Kasumi-1 (cell line): ENCODE measurements at regions not wholly inside any gene's neighbourhood (a gene's known extent, or its start where the extent isn't known, plus 50 kb on each side); places are given as distances from the start of the nearest gene placed in this dataset.
"Not testable (repeated sequence)": the region's sequence is repeated elsewhere in the genome, so short reads cannot be mapped to it uniquely, and the experiment has no call there.

Experiments used
- DNase-seq, 2 experiments: peaks; one replicate each; lab custom pipeline; 2025; lab: John Stamatoyannopoulos, UW

DNA sequence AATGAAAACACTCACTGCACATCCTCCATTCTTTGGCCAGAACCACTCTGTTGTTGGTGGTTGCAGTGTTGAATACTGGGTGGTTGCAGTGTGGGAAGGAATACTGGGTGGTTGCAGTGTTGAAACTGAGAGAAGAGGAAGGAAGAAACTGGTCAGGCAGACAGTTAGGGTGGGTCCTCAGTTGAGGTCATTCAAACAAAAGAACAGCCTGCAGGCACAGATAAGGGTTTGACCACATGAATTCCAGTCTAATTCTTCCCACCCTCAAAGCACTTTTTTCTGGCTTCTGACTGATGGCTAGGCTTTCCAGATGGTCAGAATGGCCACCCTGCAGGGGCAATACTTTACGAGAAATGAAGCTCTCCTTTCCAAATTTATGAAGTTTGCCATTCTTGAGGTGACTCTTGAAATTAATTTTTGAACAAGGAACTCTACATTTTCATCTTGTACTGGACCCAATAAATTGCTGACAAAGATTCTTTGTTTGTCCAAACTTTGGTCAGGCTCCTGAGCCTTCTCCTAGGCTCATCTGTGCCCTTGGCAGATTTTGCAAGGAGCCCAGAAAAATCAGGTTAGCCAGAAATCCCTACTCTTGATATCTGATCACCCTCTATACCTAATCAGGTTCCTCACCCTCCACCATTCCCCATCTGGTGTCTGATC, 596.6 kb upstream of the CDH5 start:
- no peak for DNase-seq

- DNase-seq: peak; percentile 15 to 17
Observed at GRCh38 chr16:65769055-65769465, 597.4 kb upstream of the CDH5 start.

GRCh38 chr16:65767125-65767524, 599.4 kb upstream of the CDH5 start:
- DNase-seq: no peak

DNA sequence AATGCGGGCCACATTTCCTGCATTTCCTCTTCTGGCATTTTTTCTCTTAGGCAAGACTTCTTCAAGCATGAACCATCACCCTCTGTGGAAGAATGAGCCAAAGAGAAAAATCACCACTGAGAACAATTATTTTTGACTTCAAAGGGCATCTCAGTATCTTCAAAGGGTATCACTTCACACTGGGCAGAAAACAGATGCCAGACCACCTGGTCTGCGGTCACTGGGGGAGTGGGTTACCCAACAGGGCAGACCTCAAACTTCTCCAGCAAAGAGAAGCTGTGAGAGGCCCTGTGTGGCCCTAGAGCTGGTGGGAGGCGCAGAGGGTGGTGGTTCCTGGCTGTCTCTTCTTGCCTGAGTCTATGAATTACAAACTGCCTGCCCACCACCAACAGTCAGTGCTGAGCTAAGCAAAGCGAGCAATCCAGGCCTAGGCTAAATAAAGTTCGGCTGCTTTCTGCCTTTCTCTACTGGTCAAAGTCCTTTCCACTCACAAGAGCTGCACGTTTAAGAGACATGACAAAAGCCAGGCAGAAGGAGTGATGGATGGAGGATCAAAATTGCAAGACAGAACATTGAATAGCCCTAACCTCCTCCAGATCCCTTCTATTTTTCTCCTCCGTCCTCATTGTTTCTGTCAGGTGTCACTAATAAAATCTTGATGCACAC, 602.7 kb upstream of the CDH5 start:
- DNase-seq: no peak

DNA sequence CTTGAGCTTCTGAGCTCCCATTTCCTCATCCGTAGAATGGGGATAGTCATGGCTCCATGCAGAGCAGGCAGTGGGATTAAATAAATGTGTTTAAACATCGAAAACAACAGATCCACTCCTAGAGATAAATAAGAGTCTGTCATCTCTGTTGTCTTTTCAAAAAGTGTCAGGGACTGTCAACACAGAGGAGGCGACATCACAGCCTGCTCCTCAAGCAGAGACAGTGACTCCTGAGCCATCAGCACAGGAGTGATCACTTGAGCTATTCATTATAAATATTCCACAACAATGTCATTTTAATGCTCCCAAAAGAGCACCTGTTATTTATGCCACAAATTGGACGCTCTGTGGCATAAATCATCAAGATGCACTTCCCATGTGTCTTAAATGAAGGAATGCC, 605.6 kb upstream of the CDH5 start:
- DNase-seq: no peak

GRCh38 chr16:65758620-65759019, 607.9 kb upstream of the CDH5 start:
- no peak for DNase-seq

DNA sequence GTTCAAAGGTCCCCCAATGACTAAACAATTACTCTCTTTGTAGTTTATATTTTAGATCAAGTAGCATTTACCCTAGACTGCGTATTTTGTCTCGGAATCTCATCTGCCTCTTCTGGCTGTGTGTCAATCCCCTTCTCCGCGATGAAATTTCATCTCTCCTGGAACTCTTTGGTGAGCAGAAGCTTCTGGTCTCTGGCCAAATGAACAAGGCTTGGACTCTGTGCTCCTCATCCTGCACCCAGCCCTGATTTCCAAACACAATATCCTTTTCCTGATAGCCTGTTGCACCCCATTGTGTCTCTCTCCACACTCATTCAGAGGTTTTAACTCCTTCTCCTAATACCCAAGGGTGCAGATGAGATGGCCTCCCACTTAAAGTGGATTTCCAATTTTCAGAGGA, 609.4 kb upstream of the CDH5 start:
- no peak for DNase-seq

- DNase-seq: no peak
Observed at GRCh38 chr16:65756163-65756562, 610.3 kb upstream of the CDH5 start.

- no peak for DNase-seq
Observed at GRCh38 chr16:65754820-65755691, 611.4 kb upstream of the CDH5 start.

GRCh38 chr16:65752522-65752844, 614.0 kb upstream of the CDH5 start:
- no peak for DNase-seq

DNA sequence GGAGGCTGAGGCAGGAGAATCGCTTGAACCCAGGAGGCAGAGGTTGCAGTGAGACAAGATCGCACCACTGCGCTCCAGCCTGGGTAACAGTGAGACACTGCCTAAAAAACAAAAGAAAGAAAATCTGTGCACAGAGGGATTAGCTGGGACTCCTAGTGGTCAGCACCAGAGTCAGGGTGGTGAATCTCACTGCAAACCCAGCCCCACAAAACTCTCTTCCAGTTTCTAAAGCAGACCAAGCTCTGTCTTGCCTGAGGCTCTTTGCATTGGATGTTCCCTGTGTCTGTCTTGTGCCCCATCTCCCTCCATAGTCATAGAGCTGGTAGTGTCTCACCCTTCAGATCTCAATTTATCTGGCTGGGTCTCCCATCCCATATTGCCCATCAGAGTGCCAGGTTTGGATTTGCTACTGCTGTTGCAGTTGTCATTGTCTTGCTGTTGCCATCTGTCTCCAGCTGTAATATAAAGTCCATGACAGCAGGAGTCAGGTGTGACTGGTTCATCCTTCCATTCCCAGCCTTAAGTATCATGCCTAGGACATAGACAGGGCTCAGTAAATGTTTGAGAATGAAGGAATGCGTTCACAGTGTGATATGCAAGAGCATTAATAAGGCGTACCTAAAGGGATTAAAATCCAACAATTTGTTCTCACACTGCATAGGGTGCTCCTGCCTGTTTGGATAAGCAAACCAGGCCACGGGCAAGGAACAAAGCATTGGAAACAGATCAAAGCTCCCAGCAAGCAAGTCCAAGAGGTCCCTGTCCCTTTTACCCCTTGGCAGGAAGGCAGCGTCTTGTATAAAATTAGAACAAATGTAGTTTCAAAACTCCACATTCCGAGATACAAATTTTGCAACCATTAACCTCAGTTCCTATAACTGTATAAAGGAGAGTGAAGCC, 614.6 kb upstream of the CDH5 start:
- no peak for DNase-seq

DNA sequence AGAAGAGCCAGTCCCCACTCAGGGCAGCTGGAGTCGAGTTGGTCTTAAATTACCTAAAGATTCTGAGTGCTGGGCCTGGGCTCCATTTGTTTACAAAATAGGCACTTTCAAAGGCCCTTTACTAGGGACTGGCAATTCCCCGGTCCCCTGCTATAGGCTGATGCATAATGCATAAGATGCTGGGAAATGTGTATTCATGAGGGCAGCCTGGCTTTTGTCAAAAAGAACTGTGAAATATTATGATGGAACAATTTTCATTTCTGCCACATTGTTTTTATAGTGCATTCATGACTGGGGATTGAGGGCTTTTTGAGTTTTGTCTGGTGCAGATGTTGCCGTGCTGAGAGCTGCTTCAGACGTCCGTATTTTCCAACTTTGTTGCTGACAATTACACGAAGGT, 617.0 kb upstream of the CDH5 start:
- no peak for DNase-seq

DNA sequence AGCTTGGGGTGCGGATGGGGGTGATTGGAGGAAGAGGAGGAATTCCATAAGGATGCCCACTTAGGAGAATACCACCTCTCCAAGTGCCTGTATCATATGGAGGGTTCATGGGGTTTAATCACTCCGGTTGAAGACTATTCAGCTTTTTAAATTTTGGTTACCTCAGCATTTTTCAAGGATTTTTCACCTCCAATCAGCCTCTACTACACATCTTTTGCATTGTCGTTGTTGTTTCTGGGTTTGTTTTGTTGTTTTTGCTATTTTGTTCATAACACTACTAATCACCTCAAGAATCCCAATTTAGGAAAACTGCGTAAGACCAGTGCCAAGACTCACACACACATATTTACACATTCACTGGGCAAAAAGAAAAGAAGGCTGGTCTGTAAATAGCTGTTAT, 619.5 kb upstream of the CDH5 start:
- DNase-seq: no peak

DNA sequence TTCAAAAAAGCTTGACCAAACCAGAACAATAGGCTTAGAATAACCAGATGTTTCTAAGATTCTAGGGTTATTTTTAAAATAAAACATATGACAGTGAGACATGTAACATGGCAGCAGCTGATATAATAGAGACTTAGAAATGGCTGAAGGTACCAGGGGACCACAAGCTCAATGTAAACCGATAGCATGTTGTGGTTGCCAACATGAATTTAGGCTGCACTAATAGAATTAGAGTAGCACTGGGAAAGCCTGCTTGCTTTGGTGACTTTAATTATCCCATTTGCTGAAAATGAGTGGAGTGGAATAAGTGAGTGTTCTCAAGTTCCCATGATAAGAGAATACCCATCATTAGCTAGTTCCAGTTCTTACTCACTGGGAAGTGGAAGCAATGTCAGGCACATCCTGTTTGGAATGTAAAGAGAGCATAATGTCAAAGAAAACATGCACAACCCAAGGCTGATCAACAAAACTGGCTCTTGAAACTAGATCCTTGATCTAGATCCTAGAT, 621.2 kb upstream of the CDH5 start:
- no peak for DNase-seq

GRCh38 chr16:65744401-65744800, 622.1 kb upstream of the CDH5 start:
- DNase-seq: no peak

DNA sequence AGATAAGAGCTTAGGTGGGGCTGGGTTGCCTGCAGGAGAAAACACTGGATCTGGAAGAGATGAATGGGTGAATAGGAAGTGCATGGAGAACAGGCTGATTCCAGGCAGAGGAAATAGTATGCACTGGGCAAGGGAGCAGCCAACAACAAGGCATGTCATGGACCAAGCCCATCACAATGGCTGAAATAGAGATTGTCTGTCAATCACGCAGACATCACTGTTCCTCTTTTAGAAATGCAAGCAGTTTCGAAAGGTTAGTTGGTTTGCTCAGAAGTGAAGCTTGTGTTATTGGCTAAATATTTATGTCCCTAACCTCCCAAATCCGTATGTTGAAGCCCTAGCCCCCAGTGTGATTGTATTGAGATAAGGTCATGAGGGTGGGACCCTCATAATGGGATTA, 621.7 kb upstream of the CDH11 start:
- no peak for DNase-seq

DNA sequence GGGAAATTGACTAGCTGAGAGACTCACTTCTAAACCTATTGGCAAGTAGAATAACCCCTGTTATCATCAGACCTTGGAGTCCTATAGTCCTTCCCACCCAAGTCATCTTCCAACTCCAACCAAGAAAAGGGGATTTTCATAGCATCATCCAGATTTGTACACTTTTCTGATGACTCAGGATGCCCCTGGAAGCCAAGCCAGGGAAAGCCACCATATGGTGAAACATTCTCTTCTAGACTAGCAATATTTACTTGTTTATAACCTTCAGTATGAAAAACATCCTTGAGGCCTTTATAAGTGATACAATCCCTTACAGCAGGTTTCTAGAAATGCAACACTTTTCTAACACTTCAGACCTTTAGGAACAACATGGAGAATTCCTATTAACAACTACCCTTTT, 618.8 kb upstream of the CDH11 start:
- DNase-seq: no peak

- DNase-seq: no peak
Observed at GRCh38 chr16:65739518-65739917, 617.7 kb upstream of the CDH11 start.

DNA sequence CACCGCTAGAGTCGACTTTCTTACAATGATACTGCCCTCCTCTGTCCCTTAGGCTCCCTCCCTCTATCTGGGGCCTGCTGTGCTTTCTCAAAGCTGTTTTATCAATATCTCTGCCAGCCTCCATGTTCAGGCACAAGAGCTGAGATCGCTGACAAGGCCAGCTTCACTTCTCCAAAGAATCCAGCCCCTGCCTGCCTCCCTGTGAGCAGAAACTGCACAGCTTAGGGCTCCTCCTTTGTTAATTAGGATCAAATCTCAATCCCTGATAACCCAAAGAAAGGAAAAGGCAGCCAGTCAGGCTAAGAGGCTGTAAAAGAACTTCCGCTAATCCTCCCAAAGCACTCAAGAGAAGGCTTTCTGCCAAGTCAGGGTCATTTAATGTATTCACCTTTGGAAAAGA, 616.0 kb upstream of the CDH11 start:
- no peak for DNase-seq

- DNase-seq: not testable (repeated sequence)
Observed at GRCh38 chr16:65735615-65736014, 613.8 kb upstream of the CDH11 start.

DNA sequence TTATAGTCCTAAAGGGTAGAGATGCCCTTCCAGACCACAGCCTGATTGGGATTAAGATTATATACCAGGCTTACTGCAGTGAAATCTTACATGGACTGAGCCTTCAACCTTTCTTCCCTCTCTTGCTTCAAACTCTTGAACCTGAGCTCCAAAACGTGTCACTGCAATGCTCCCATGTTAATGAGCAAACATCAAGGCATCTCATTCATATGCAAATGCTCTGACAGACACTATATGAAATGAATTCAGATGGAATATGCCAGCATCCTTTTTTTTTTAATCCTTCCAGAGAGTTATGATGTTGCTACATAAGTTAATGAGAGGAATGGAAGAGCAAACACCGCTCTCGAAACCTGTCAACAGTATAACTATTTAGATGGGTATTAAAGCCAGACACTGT, 611.9 kb upstream of the CDH11 start:
- DNase-seq: no peak

DNA sequence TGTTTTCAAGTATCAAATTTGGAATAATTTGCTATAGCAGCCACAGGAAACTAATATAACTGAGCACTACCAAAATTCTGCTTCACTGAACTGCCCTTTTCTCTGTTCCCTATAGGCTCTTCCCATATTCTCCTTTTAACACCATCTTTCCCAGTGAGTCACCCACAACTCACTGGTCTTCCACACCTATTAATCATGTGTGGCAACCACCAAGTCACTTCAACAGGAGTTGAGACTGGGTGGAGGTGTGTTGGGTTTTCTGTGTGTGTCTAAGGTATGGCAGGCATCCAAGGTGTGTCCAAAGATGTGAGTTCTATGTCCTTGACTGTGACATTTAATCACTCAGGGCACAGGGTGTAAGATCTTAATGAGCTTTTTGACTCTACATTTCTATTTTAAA, 610.0 kb upstream of the CDH11 start:
- no peak for DNase-seq
